Fibroblast of the aortic adventitia (primary cell): ENCODE measurements at regions not wholly inside any gene's neighbourhood (a gene's known extent, or its start where the extent isn't known, plus 50 kb on each side); places are given as distances from the start of the nearest gene placed in this dataset.

ENCODE experiments used
- DNase-seq: peaks from one replicate; pipeline ENCODE4 v3.0.0-alpha.2; 2010; ENCODE audit warnings: low read depth
- H3K4me3 ChIP-seq: 2 replicates; pipeline ENCODE4 v1.5.1; 2011; ENCODE audit warnings: low read depth, mild to moderate bottlenecking, control low read depth, low read length, moderate library complexity
- CTCF ChIP-seq: IDR thresholded peaks from 2 replicates; pipeline ENCODE4 v1.5.1; 2011; ENCODE audit warnings: mild to moderate bottlenecking, low read length, control low read depth, inconsistent platforms; ENCODE audit not compliant: insufficient read depth

DNA sequence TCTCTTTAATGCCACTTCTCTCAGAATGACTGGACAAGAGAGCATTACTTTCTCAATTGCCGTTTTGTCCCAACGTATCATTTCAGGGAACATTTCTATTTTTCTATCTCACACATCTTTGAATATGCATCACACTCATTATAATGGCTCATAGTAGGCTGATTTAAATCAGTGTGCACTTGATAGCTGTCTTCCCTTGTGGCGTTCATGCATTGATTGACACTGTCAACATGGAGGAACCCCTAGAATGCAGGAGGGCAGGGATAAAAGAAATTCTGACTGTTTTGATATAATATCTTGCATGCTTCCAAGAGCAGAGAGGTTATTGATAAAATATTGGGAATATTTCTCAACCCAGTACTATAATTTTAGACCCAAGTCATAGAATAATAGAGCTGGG is 1528.9 kb upstream of the FLRT2 start:
- DNase-seq: no peak
- H3K4me3 ChIP-seq: no peak overlapping the region
- TF ChIP-seq CTCF: no peak

- no peak for DNase-seq
- no peak for TF ChIP-seq CTCF
- no peak overlapping the region for H3K4me3 ChIP-seq
These were observed 1526.6 kb upstream of the FLRT2 start for GRCh38 chr14:84003346-84003745.

DNA sequence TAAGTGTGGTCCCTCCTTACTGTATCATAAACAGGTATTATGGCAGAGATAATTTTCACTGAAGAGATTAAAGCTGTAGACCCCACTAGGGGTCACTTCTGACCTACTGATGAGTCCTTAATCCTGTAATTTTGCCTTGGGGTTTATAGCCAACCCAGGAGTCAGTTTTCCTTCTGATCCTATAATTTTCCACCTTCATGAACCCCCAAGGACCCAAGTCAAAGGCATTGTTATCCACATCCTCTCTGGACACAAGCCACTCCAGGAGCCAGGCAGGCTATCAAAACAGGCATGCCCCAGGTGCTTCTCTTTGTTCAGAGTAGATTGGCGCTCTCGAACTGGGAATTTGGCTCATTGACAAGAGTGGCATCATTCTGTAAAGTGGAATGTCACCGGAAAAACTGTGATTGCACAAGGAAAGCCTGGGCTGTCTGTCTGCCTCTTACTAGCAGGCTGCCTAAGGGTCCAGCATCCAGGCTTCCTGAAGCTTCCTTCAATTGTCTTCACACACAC is 1523.2 kb upstream of the FLRT2 start:
- TF ChIP-seq CTCF: no peak
- DNase-seq: no peak
- H3K4me3 ChIP-seq: no peak overlapping the region

- no peak overlapping the region for H3K4me3 ChIP-seq
- no peak for DNase-seq
- no peak for TF ChIP-seq CTCF
These were observed 1516.5 kb upstream of the FLRT2 start for GRCh38 chr14:84013424-84013823.

- no peak overlapping the region for H3K4me3 ChIP-seq
- no peak for TF ChIP-seq CTCF
- no peak for DNase-seq
These were observed 1512.4 kb upstream of the FLRT2 start for GRCh38 chr14:84017495-84017894.

GRCh38 chr14:84021433-84021832 is 1508.5 kb upstream of the FLRT2 start:
- TF ChIP-seq CTCF: no peak
- no peak for DNase-seq
- H3K4me3 ChIP-seq: no peak overlapping the region

GRCh38 chr14:84024231-84024820 is 1505.6 kb upstream of the FLRT2 start:
- no peak for DNase-seq
- H3K4me3 ChIP-seq: no peak overlapping the region
- no peak for TF ChIP-seq CTCF
